ENCODE measurements at regions not wholly inside any gene's neighbourhood (a gene's known extent, or its start where the extent isn't known, plus 50 kb on each side); places are given as distances from the start of the nearest gene placed in this dataset.

- 74% methylated on average over 1 of the region's 1 CpG for WGBS (ENCODE audit: low lambda C conversion rate, missing lambda C conversion rate)
- DNase-seq (ENCODE audit: low spot score): no peak
- Histone ChIP-seq H3K4me1 (ENCODE audit: insufficient read depth) (no peaks in the 10 kb centered on the region), H2AFZ (no peak overlapping the region), H3K9me3 (ENCODE audit: low read depth) (no peaks in the 10 kb centered on the region), H3K27me3 (no peaks in the 10 kb centered on the region), H3K4me2 (no peak overlapping the region), H3K36me3 (replicated peaks; ENCODE audit: insufficient read depth, low read depth) (no peaks in the 10 kb centered on the region), H4K20me1 (ENCODE audit: insufficient read depth, poor library complexity, severe bottlenecking) (no peaks in the 10 kb centered on the region), H3K9me2 (replicated peaks; ENCODE audit: insufficient read depth) (no peaks in the 10 kb centered on the region), H3K4me3 (no peak overlapping the region), H3K27ac (no peak overlapping the region), H3K79me2 (no peaks in the 10 kb centered on the region)
- no peak for TF ChIP-seq EZH2phosphoT487 (IDR thresholded peaks at IDR 0.05; ENCODE audit: low read depth, severe bottlenecking, unreplicated experiment)
- TF ChIP-seq, protein P1, sequence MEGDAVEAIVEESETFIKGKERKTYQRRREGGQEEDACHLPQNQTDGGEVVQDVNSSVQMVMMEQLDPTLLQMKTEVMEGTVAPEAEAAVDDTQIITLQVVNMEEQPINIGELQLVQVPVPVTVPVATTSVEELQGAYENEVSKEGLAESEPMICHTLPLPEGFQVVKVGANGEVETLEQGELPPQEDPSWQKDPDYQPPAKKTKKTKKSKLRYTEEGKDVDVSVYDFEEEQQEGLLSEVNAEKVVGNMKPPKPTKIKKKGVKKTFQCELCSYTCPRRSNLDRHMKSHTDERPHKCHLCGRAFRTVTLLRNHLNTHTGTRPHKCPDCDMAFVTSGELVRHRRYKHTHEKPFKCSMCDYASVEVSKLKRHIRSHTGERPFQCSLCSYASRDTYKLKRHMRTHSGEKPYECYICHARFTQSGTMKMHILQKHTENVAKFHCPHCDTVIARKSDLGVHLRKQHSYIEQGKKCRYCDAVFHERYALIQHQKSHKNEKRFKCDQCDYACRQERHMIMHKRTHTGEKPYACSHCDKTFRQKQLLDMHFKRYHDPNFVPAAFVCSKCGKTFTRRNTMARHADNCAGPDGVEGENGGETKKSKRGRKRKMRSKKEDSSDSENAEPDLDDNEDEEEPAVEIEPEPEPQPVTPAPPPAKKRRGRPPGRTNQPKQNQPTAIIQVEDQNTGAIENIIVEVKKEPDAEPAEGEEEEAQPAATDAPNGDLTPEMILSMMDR (IDR thresholded peaks at IDR 0.05; ENCODE audit: poor library complexity): no peak
- no peak for TF ChIP-seq EZH2 (IDR thresholded peaks at IDR 0.05; ENCODE audit: borderline replicate concordance)
Measured at GRCh38 chr5:26439121-26439520, 599.3 kb downstream of the CDH9 start.

GRCh38 chr5:26434688-26435087, 603.7 kb downstream of the CDH9 start:
- Histone ChIP-seq H3K4me2 (no peak overlapping the region), H3K27ac (no peak overlapping the region), H2AFZ (no peak overlapping the region), H3K4me3 (no peak overlapping the region), H3K9me3 (ENCODE audit: low read depth) (no peaks in the 10 kb centered on the region), H3K4me1 (ENCODE audit: insufficient read depth) (no peaks in the 10 kb centered on the region), H3K36me3 (replicated peaks; ENCODE audit: insufficient read depth, low read depth) (no peaks in the 10 kb centered on the region), H3K79me2 (no peaks in the 10 kb centered on the region), H3K27me3 (no peaks in the 10 kb centered on the region), H4K20me1 (ENCODE audit: insufficient read depth, poor library complexity, severe bottlenecking) (no peaks in the 10 kb centered on the region), H3K9me2 (replicated peaks; ENCODE audit: insufficient read depth) (no peaks in the 10 kb centered on the region)
- no peak for TF ChIP-seq EZH2 (IDR thresholded peaks at IDR 0.05; ENCODE audit: borderline replicate concordance)
- TF ChIP-seq, protein P1 (IDR thresholded peaks at IDR 0.05; ENCODE audit: poor library complexity): no peak
- no peak for TF ChIP-seq EZH2phosphoT487 (IDR thresholded peaks at IDR 0.05; ENCODE audit: low read depth, severe bottlenecking, unreplicated experiment)
- WGBS (ENCODE audit: low lambda C conversion rate, missing lambda C conversion rate): 72% methylated on average over 3 of the region's 3 CpGs
- DNase-seq (ENCODE audit: low spot score): no peak

DNA sequence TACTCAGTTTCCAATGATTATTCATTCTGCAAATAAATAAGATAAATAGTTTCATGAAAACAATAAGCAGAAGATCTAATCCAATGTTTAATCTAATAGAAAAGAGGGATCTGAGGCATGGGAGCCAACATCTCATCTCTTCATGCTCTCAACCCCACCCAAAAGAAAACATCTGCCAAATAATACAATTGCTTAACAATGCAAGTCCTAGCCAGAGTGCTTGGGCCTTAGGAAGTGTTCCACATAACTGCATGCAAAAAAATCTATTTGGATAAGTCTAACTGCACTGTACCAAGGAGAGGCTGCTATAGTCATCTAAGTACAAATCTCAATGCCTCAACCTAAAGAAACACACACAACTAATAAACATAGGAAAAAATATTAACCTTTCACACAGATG, 606.0 kb downstream of the CDH9 start:
- DNase-seq (ENCODE audit: low spot score): no peak
- Histone ChIP-seq H4K20me1 (ENCODE audit: insufficient read depth, poor library complexity, severe bottlenecking) (no peaks in the 10 kb centered on the region), H3K9me2 (replicated peaks; ENCODE audit: insufficient read depth) (no peaks in the 10 kb centered on the region), H3K4me2 (no peak overlapping the region), H3K9me3 (ENCODE audit: low read depth) (no peaks in the 10 kb centered on the region), H3K4me1 (ENCODE audit: insufficient read depth) (no peaks in the 10 kb centered on the region), H3K27me3 (no peaks in the 10 kb centered on the region), H3K27ac (no peak overlapping the region), H3K36me3 (replicated peaks; ENCODE audit: insufficient read depth, low read depth) (no peaks in the 10 kb centered on the region), H2AFZ (no peak overlapping the region), H3K79me2 (no peaks in the 10 kb centered on the region), H3K4me3 (no peak overlapping the region)
- TF ChIP-seq EZH2 (IDR thresholded peaks at IDR 0.05; ENCODE audit: borderline replicate concordance) (no peak), EZH2phosphoT487 (IDR thresholded peaks at IDR 0.05; ENCODE audit: low read depth, severe bottlenecking, unreplicated experiment) (no peak)
- TF ChIP-seq, protein P1 (IDR thresholded peaks at IDR 0.05; ENCODE audit: poor library complexity): no peak

DNA sequence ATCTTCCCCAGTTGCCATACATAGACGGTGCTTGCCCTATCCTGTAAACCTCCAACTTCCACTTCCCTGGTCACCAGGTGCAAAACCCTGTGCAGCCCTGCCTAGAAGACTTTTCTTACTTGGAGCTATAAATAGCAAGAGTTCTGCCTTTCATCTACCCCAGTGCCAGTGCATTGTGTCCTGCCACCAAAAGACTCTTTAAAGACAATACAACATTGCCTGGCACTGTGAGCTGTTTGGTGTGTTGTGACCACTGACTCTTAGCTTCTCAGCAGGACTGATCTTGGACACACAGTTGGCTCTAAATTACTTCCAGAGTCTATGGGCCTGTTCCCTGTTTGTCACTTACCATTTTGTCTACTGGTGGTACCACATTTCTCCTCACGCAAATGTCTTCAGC, 608.1 kb downstream of the CDH9 start:
- no peak overlapping the region for H3K27ac ChIP-seq
- H4K20me1 ChIP-seq (ENCODE audit: insufficient read depth, poor library complexity, severe bottlenecking): no peaks in the 10 kb centered on the region
- WGBS (ENCODE audit: low lambda C conversion rate, missing lambda C conversion rate): 98% methylated on average over 2 of the region's 2 CpGs
- no peak overlapping the region for H2AFZ ChIP-seq
- no peak overlapping the region for H3K4me3 ChIP-seq
- TF ChIP-seq EZH2phosphoT487 (IDR thresholded peaks at IDR 0.05; ENCODE audit: low read depth, severe bottlenecking, unreplicated experiment) (no peak), EZH2 (IDR thresholded peaks at IDR 0.05; ENCODE audit: borderline replicate concordance) (no peak)
- TF ChIP-seq, protein P1 (IDR thresholded peaks at IDR 0.05; ENCODE audit: poor library complexity): no peak
- no peaks in the 10 kb centered on the region for H3K9me3 ChIP-seq (ENCODE audit: low read depth)
- H3K27me3 ChIP-seq: no peaks in the 10 kb centered on the region
- H3K4me1 ChIP-seq (ENCODE audit: insufficient read depth): no peaks in the 10 kb centered on the region
- H3K9me2 ChIP-seq (replicated peaks; ENCODE audit: insufficient read depth): no peaks in the 10 kb centered on the region
- no peak for DNase-seq (ENCODE audit: low spot score)
- H3K4me2 ChIP-seq: no peak overlapping the region
- no peaks in the 10 kb centered on the region for H3K36me3 ChIP-seq (replicated peaks; ENCODE audit: insufficient read depth, low read depth)
- no peaks in the 10 kb centered on the region for H3K79me2 ChIP-seq

Data from hepatocyte (in vitro differentiated cells).